ENCODE measurements at regions not wholly inside any gene's neighbourhood (a gene's known extent, or its start where the extent isn't known, plus 50 kb on each side); places are given as distances from the start of the nearest gene placed in this dataset.

- H3K4me3 ChIP-seq (replicated peaks; ENCODE audit: insufficient read depth, low read length) = no peak overlapping the region
- no peak for DNase-seq (ENCODE audit: low read depth in 1 of 2, low spot score in 1 of 2)
- H3K27me3 ChIP-seq (ENCODE audit: insufficient read depth, poor library complexity, severe bottlenecking) = peaks cover 3% of the 10 kb centered on the region
- no peak for TF ChIP-seq SPI1 (IDR thresholded peaks at IDR 0.05; ENCODE audit: borderline replicate concordance, low read depth)
- TF ChIP-seq REST (IDR thresholded peaks at IDR 0.05; ENCODE audit: insufficient replicate concordance, low read depth) = no peak
- TF ChIP-seq, protein P1, sequence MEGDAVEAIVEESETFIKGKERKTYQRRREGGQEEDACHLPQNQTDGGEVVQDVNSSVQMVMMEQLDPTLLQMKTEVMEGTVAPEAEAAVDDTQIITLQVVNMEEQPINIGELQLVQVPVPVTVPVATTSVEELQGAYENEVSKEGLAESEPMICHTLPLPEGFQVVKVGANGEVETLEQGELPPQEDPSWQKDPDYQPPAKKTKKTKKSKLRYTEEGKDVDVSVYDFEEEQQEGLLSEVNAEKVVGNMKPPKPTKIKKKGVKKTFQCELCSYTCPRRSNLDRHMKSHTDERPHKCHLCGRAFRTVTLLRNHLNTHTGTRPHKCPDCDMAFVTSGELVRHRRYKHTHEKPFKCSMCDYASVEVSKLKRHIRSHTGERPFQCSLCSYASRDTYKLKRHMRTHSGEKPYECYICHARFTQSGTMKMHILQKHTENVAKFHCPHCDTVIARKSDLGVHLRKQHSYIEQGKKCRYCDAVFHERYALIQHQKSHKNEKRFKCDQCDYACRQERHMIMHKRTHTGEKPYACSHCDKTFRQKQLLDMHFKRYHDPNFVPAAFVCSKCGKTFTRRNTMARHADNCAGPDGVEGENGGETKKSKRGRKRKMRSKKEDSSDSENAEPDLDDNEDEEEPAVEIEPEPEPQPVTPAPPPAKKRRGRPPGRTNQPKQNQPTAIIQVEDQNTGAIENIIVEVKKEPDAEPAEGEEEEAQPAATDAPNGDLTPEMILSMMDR (IDR thresholded peaks at IDR 0.05; ENCODE audit: insufficient read depth, low read length) = no peak
- no peak for TF ChIP-seq GABPA (IDR thresholded peaks at IDR 0.05; ENCODE audit: low read depth)
- no peak overlapping the region for H3K27ac ChIP-seq (replicated peaks)
These were observed 270.6 kb downstream of the TBL1XR1 start for GRCh38 chr3:176926688-176927087.

DNA sequence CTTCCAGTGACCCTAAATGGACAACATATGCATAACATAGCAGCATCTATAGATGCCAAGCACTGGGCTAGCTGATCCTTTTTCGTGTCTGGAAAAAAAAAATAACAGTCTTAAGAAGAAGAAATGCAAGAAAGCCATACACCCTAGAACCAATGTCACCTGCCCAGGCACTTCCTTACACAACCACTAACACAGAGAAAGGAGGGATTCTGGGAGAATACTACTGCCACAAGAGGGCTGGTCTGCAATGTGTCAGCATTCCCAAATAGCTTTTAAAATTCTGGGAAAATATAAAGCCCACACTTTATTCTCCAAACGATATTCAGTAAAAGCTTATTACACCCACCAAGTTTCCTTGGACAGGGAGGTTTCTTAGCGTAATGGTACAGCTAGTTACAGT is 271.2 kb downstream of the TBL1XR1 start:
- Histone ChIP-seq H3K27ac (replicated peaks) (no peak overlapping the region), H3K27me3 (ENCODE audit: insufficient read depth, poor library complexity, severe bottlenecking) (peaks cover 3% of the 10 kb centered on the region), H3K4me3 (replicated peaks; ENCODE audit: insufficient read depth, low read length) (no peak overlapping the region)
- no peak for DNase-seq (ENCODE audit: low read depth in 1 of 2, low spot score in 1 of 2)
- no peak for TF ChIP-seq REST (IDR thresholded peaks at IDR 0.05; ENCODE audit: insufficient replicate concordance, low read depth)
- TF ChIP-seq POLR2AphosphoS5 (IDR thresholded peaks at IDR 0.05; ENCODE audit: low read depth) = no peak
- no peak for TF ChIP-seq GABPA (IDR thresholded peaks at IDR 0.05; ENCODE audit: low read depth)
- TF ChIP-seq, protein P1 (IDR thresholded peaks at IDR 0.05; ENCODE audit: insufficient read depth, low read length) = no peak
- TF ChIP-seq SPI1 (IDR thresholded peaks at IDR 0.05; ENCODE audit: borderline replicate concordance, low read depth) = no peak

DNA sequence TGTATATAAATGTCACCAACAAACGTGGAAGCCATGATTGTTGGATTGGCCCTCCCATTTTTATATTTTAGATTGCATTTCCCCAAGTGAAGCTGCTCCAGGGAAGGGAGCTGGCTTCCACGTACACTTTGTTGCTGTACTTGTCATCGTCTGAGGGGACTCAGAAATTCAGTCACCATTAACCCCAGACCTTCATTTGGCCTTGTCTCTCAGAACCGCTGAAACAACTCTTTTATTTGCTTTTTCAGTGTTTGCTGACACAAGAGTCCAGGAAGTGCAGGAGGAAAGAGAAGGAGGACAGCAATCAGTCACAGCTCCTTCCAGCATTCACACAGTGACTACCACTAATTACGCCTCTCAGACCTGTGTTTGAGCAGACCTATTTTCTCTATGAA is 276.5 kb downstream of the TBL1XR1 start:
- TF ChIP-seq, protein P1 (IDR thresholded peaks at IDR 0.05; ENCODE audit: insufficient read depth, low read length) = no peak
- TF ChIP-seq REST (IDR thresholded peaks at IDR 0.05; ENCODE audit: insufficient replicate concordance, low read depth) = no peak
- no peak for TF ChIP-seq SPI1 (IDR thresholded peaks at IDR 0.05; ENCODE audit: borderline replicate concordance, low read depth)
- no peak for TF ChIP-seq POLR2AphosphoS5 (IDR thresholded peaks at IDR 0.05; ENCODE audit: low read depth)
- TF ChIP-seq GABPA (IDR thresholded peaks at IDR 0.05; ENCODE audit: low read depth) = no peak
- Histone ChIP-seq H3K27ac (replicated peaks) (no peak overlapping the region), H3K27me3 (ENCODE audit: insufficient read depth, poor library complexity, severe bottlenecking) (no peaks in the 10 kb centered on the region), H3K4me3 (replicated peaks; ENCODE audit: insufficient read depth, low read length) (no peak overlapping the region)
- no peak for DNase-seq (ENCODE audit: low read depth in 1 of 2, low spot score in 1 of 2)
